CD8-positive, alpha-beta memory T cell (primary cell): ENCODE measurements at regions not wholly inside any gene's neighbourhood (a gene's known extent, or its start where the extent isn't known, plus 50 kb on each side); places are given as distances from the start of the nearest gene placed in this dataset.

ENCODE experiments used
- CTCF ChIA-PET: fragments of 350-600 bp; sonication (Branson Sonifier 250); formaldehyde crosslinking; loops from one replicate; lab custom pipeline; 2021; ENCODE audit warnings: antibody characterized with exemption; lab: Charles Lee
- POLR2A ChIA-PET: fragments of 350-600 bp; sonication (Branson Sonifier 250); formaldehyde crosslinking; loops from one replicate; lab custom pipeline; 2021; ENCODE audit warnings: antibody characterized with exemption; lab: Charles Lee
- DNase-seq, 5 donors: peaks; one replicate each; pipeline versions ENCODE4 v3.0.0 to v3.0.0-alpha.2; 2020 to 2022; ENCODE audit warnings: mixed read lengths in 1 of 5
- H3K27ac ChIP-seq: one replicate; pipeline ENCODE4 v1.7.0; 2013; ENCODE audit warnings: low read depth, mild to moderate bottlenecking, low read length, moderate library complexity
- H3K27me3 ChIP-seq: 2 replicates; pipeline ENCODE4 v1.7.0; 2013; ENCODE audit warnings: low read length, mild to moderate bottlenecking; ENCODE audit not compliant: insufficient read depth, poor library complexity, severe bottlenecking
- H3K36me3 ChIP-seq: 2 replicates; pipeline ENCODE4 v1.7.0; 2013; ENCODE audit warnings: mild to moderate bottlenecking, low read length, moderate library complexity; ENCODE audit not compliant: insufficient read depth
- H3K4me1 ChIP-seq: 2 replicates; pipeline ENCODE4 v1.7.0; 2013; ENCODE audit warnings: mild to moderate bottlenecking, low read length, moderate library complexity; ENCODE audit not compliant: insufficient read depth
- H3K4me3 ChIP-seq: 2 replicates; pipeline ENCODE4 v1.7.0; 2013; ENCODE audit warnings: mild to moderate bottlenecking, low read length
- H3K9me3 ChIP-seq: 2 replicates; pipeline ENCODE4 v1.7.0; 2013; ENCODE audit warnings: mild to moderate bottlenecking, low read length
- H3K27ac Mint-ChIP-seq, 8 donors: one replicate each; pipeline ENCODE4 v1.8.0; 2020 to 2021; ENCODE audit warnings: mixed read lengths in 8 of 8, mild to moderate bottlenecking in 6 of 8, inconsistent platforms in 3 of 8, moderate library complexity in 3 of 8
- H3K27me3 Mint-ChIP-seq, 2 donors: one replicate each; pipeline ENCODE4 v1.8.0; 2020 to 2021; ENCODE audit warnings: mixed read lengths in 2 of 2, mild to moderate bottlenecking in 1 of 2, moderate library complexity in 1 of 2
- H3K36me3 Mint-ChIP-seq, 3 donors: one replicate each; pipeline ENCODE4 v1.8.0; 2020 to 2021; ENCODE audit warnings: mixed read lengths in 3 of 3, inconsistent platforms in 1 of 3, mild to moderate bottlenecking in 1 of 3
- H3K4me1 Mint-ChIP-seq, 3 donors: one replicate each; pipeline ENCODE4 v1.8.0; 2020 to 2021; ENCODE audit warnings: mixed read lengths in 3 of 3, inconsistent platforms in 1 of 3, mild to moderate bottlenecking in 1 of 3
- H3K4me3 Mint-ChIP-seq, 7 donors: one replicate each; pipeline ENCODE4 v1.8.0; 2020 to 2021; ENCODE audit warnings: mixed read lengths in 7 of 7, mild to moderate bottlenecking in 6 of 7, moderate library complexity in 4 of 7, inconsistent platforms in 2 of 7
- H3K9me3 Mint-ChIP-seq, 5 donors: one replicate each; pipeline ENCODE4 v1.8.0; 2020 to 2022; ENCODE audit warnings: mixed read lengths in 5 of 5, mild to moderate bottlenecking in 3 of 5, moderate library complexity in 2 of 5, inconsistent platforms in 1 of 5

- H3K9me3 Mint-ChIP-seq, result peaks cover 13 to 23% (median 20%) of the 10 kb centered on the region in 5 donors
- no peaks in the 10 kb centered on the region for H3K9me3 ChIP-seq
- peaks cover 0 to 3% of the 10 kb centered on the region in 2 donors for H3K27me3 Mint-ChIP-seq
- no peak for DNase-seq
- no peaks in the 10 kb centered on the region for H3K4me1 ChIP-seq
- H3K36me3 Mint-ChIP-seq, result no peaks in the 10 kb centered on the region
- CTCF ChIA-PET, result interaction anchor here (0.7 kb wide), 1 partner anchor 12 kb away, joined by 3 read pairs; no protein-coding TSS in a partner anchor
- H3K27ac Mint-ChIP-seq, result no peak overlapping the region
- H3K27ac ChIP-seq, result no peak overlapping the region
- no peak overlapping the region for H3K4me3 Mint-ChIP-seq
- POLR2A ChIA-PET, result no interaction called here
- H3K27me3 ChIP-seq, result no peaks in the 10 kb centered on the region
- H3K4me1 Mint-ChIP-seq, result no peaks in the 10 kb centered on the region
- no peaks in the 10 kb centered on the region for H3K36me3 ChIP-seq
- H3K4me3 ChIP-seq, result no peak overlapping the region
Observed at GRCh38 chr1:208615371-208615770, 371.2 kb upstream of the PLXNA2 start.

- H3K4me1 Mint-ChIP-seq, result no peaks in the 10 kb centered on the region
- H3K4me3 Mint-ChIP-seq, result no peak overlapping the region
- H3K27me3 ChIP-seq, result no peaks in the 10 kb centered on the region
- H3K4me1 ChIP-seq, result no peaks in the 10 kb centered on the region
- no peaks in the 10 kb centered on the region for H3K36me3 ChIP-seq
- DNase-seq, result no peak
- CTCF ChIA-PET, result no interaction called here
- H3K27me3 Mint-ChIP-seq, result peaks cover 0 to 5% of the 10 kb centered on the region in 2 donors
- H3K4me3 ChIP-seq, result no peak overlapping the region
- no peaks in the 10 kb centered on the region for H3K36me3 Mint-ChIP-seq
- no peak overlapping the region for H3K27ac ChIP-seq
- no peaks in the 10 kb centered on the region for H3K9me3 ChIP-seq
- POLR2A ChIA-PET, result no interaction called here
- H3K9me3 Mint-ChIP-seq, result peaks cover 22 to 31% (median 26%) of the 10 kb centered on the region in 5 donors
- no peak overlapping the region for H3K27ac Mint-ChIP-seq
Observed at GRCh38 chr1:208616776-208617175, 372.6 kb upstream of the PLXNA2 start.

GRCh38 chr1:208628022-208628914 is 384.1 kb upstream of the PLXNA2 start:
- Histone ChIP-seq H3K9me3 (no peaks in the 10 kb centered on the region), H3K36me3 (no peaks in the 10 kb centered on the region), H3K27me3 (no peaks in the 10 kb centered on the region), H3K27ac (no peak overlapping the region), H3K4me3 (no peak overlapping the region), H3K4me1 (no peaks in the 10 kb centered on the region)
- Mint-ChIP-seq H3K27me3 (peaks cover 0 to 3% of the 10 kb centered on the region in 2 donors), H3K4me3 (no peak overlapping the region), H3K9me3 (peaks cover 0 to 3% (median 0%) of the 10 kb centered on the region in 5 donors), H3K27ac (no peak overlapping the region), H3K4me1 (no peaks in the 10 kb centered on the region), H3K36me3 (no peaks in the 10 kb centered on the region)
- ChIA-PET POLR2A (no interaction called here), CTCF (no interaction called here)
- no peak for DNase-seq

GRCh38 chr1:208631092-208631491 is 386.9 kb upstream of the PLXNA2 start:
- no peaks in the 10 kb centered on the region for H3K27me3 Mint-ChIP-seq
- Histone ChIP-seq H3K4me3 (no peak overlapping the region), H3K27ac (no peak overlapping the region), H3K27me3 (no peaks in the 10 kb centered on the region), H3K4me1 (no peaks in the 10 kb centered on the region), H3K9me3 (no peaks in the 10 kb centered on the region), H3K36me3 (no peaks in the 10 kb centered on the region)
- CTCF ChIA-PET, result no interaction called here
- H3K4me1 Mint-ChIP-seq, result no peaks in the 10 kb centered on the region
- POLR2A ChIA-PET, result no interaction called here
- H3K27ac Mint-ChIP-seq, result no peak overlapping the region
- no peaks in the 10 kb centered on the region for H3K36me3 Mint-ChIP-seq
- no peak for DNase-seq
- H3K9me3 Mint-ChIP-seq, result no peaks in the 10 kb centered on the region
- no peak overlapping the region for H3K4me3 Mint-ChIP-seq

GRCh38 chr1:208631506-208631905 is 387.3 kb upstream of the PLXNA2 start:
- H3K36me3 Mint-ChIP-seq, result no peaks in the 10 kb centered on the region
- no peak overlapping the region for H3K4me3 ChIP-seq
- no peak overlapping the region for H3K4me3 Mint-ChIP-seq
- no peaks in the 10 kb centered on the region for H3K4me1 ChIP-seq
- H3K27me3 ChIP-seq, result no peaks in the 10 kb centered on the region
- ChIA-PET POLR2A (no interaction called here), CTCF (no interaction called here)
- no peak overlapping the region for H3K27ac Mint-ChIP-seq
- H3K9me3 Mint-ChIP-seq, result no peaks in the 10 kb centered on the region
- H3K27ac ChIP-seq, result no peak overlapping the region
- no peaks in the 10 kb centered on the region for H3K36me3 ChIP-seq
- DNase-seq, result no peak
- H3K9me3 ChIP-seq, result no peaks in the 10 kb centered on the region
- no peaks in the 10 kb centered on the region for H3K27me3 Mint-ChIP-seq
- H3K4me1 Mint-ChIP-seq, result no peaks in the 10 kb centered on the region

- POLR2A ChIA-PET, result no interaction called here
- Mint-ChIP-seq H3K36me3 (no peaks in the 10 kb centered on the region), H3K27ac (no peak overlapping the region), H3K9me3 (no peaks in the 10 kb centered on the region), H3K27me3 (peaks cover 0 to 8% of the 10 kb centered on the region in 2 donors), H3K4me3 (no peak overlapping the region), H3K4me1 (no peaks in the 10 kb centered on the region)
- Histone ChIP-seq H3K4me1 (no peaks in the 10 kb centered on the region), H3K4me3 (no peak overlapping the region), H3K36me3 (no peaks in the 10 kb centered on the region), H3K27me3 (no peaks in the 10 kb centered on the region), H3K27ac (no peak overlapping the region), H3K9me3 (no peaks in the 10 kb centered on the region)
- CTCF ChIA-PET, result no interaction called here
- no peak for DNase-seq
Observed at GRCh38 chr1:208634346-208635140, 390.4 kb upstream of the PLXNA2 start.

DNA sequence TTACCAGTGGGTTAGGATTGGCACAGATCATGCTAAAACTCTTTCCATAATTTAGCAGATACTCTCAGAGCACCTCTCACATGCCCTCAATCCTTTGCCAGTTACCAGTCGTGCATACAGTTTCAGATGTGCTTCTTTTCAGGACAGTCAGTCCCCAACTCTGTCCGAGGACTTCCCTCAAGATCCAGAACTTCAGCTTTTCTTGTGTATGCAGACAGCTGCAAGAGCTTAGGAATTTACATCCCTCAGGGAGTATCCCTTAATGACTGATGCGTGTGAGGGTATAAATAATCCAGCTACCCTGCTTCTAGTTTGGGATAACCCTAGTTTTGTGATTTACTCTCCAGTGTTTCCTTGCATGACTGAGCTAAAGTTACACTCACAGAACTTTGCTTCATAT is 393.0 kb upstream of the PLXNA2 start:
- Histone ChIP-seq H3K4me1 (no peaks in the 10 kb centered on the region), H3K27ac (no peak overlapping the region), H3K9me3 (no peaks in the 10 kb centered on the region), H3K36me3 (no peaks in the 10 kb centered on the region), H3K4me3 (no peak overlapping the region), H3K27me3 (no peaks in the 10 kb centered on the region)
- Mint-ChIP-seq H3K36me3 (no peaks in the 10 kb centered on the region), H3K9me3 (no peaks in the 10 kb centered on the region), H3K4me3 (no peak overlapping the region), H3K27me3 (peaks cover 0 to 10% of the 10 kb centered on the region in 2 donors), H3K27ac (no peak overlapping the region), H3K4me1 (no peaks in the 10 kb centered on the region)
- CTCF ChIA-PET, result no interaction called here
- POLR2A ChIA-PET, result no interaction called here
- no peak for DNase-seq

DNA sequence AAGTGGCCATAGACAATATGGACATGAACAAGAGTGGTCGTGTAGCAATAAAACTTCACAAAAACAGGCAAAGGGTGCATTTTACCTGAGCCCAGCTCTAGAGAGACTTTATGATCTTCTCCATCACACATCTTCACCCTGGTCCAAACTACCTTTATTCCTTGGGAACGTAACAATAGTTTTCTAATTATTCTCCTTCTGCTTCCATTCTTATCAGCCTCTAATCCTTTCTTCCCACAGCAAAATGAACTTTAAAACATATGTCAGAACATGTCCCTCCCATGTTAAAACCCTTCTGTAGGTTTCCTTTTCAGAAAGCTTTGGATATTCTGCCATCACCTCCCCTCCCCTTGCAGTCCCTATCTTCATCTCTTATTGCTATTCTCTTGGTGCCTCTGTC is 395.2 kb upstream of the PLXNA2 start:
- H3K27me3 Mint-ChIP-seq, result peaks cover 0 to 10% of the 10 kb centered on the region in 2 donors
- Histone ChIP-seq H3K27ac (no peak overlapping the region), H3K9me3 (no peaks in the 10 kb centered on the region), H3K4me3 (no peak overlapping the region), H3K36me3 (no peaks in the 10 kb centered on the region), H3K4me1 (no peaks in the 10 kb centered on the region), H3K27me3 (no peaks in the 10 kb centered on the region)
- no peak overlapping the region for H3K27ac Mint-ChIP-seq
- DNase-seq, result no peak
- no peak overlapping the region for H3K4me3 Mint-ChIP-seq
- no peaks in the 10 kb centered on the region for H3K9me3 Mint-ChIP-seq
- no peaks in the 10 kb centered on the region for H3K4me1 Mint-ChIP-seq
- no peaks in the 10 kb centered on the region for H3K36me3 Mint-ChIP-seq
- ChIA-PET CTCF (interaction anchor here (2.2 kb wide), 1 partner anchor 13 kb away, joined by 4 read pairs; no protein-coding TSS in a partner anchor), POLR2A (no interaction called here)
